GM12891 (cell line): ENCODE measurements at regions not wholly inside any gene's neighbourhood (a gene's known extent, or its start where the extent isn't known, plus 50 kb on each side); places are given as distances from the start of the nearest gene placed in this dataset.

ENCODE experiments used
- POLR2A ChIP-seq: IDR thresholded peaks from 2 replicates; pipeline ENCODE4 v1.6.1; 2011; ENCODE audit warnings: low read depth, low read length, control low read depth
- POLR2AphosphoS5 ChIP-seq: IDR thresholded peaks from 2 replicates; pipeline ENCODE4 v1.6.1; 2011; ENCODE audit warnings: low read depth, low read length, control low read depth
- TAF1 ChIP-seq: IDR thresholded peaks from 2 replicates; pipeline ENCODE4 v1.6.1; 2011; ENCODE audit warnings: low read depth, low read length, control low read depth

DNA sequence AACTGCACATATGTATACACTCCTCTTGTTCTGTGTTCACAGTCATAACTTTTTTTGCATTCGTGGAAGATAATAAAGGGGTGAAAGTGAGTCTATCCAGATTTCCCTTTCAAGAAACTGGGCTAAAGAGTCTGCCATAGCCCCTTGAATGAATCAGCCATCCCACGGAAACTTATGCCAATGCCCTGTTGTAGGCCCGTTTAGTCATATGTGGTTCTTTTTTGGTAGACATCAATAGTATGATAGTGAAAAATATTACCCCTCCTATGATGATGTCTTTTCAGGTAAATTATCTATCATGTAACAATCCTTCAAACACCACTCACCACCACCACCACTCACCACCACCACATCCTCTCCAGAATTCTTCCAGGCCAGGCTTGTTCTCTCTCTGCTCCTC, 99.9 kb upstream of the MYLIP start:
- TF ChIP-seq POLR2A (no peak), POLR2AphosphoS5 (no peak), TAF1 (no peak)
